HEK293 (cell line): ENCODE measurements at regions not wholly inside any gene's neighbourhood (a gene's known extent, or its start where the extent isn't known, plus 50 kb on each side); places are given as distances from the start of the nearest gene placed in this dataset.

Experiments
- CTCF ChIA-PET: fragments of 350-600 bp; formaldehyde crosslinking; extraction: SDS; loops from one replicate; lab custom pipeline; 2021; ENCODE audit warnings: antibody characterized with exemption; lab: Yijun Ruan, JAX
- POLR2A ChIA-PET: fragments of 300-600 bp; formaldehyde crosslinking; extraction: SDS; loops from one replicate; lab custom pipeline; 2020; ENCODE audit warnings: antibody characterized with exemption, inconsistent platforms; lab: Yijun Ruan, JAX
- H3K27ac ChIP-seq: fragments of 200-500 bp; sonication (Bioruptor generic); 2 replicates; pipeline ENCODE4 v1.5.1; 2014; ENCODE audit warnings: low read depth, low read length, control low read depth, inconsistent platforms; ENCODE audit errors: extremely low read depth
- H3K36me3 ChIP-seq, 2 experiments: fragments of 200-500 bp in 1 of 2; sonication (Bioruptor generic) in 1 of 2; 1 replicate in 1 of 2; 2 replicates in 1 of 2; pipeline ENCODE4 v1.5.1; 2014 to 2017; ENCODE audit warnings: inconsistent platforms in 2 of 2, low read length in 2 of 2; ENCODE audit not compliant: control insufficient read depth in 2 of 2, insufficient read depth in 1 of 2
- H3K4me1 ChIP-seq: fragments of 200-500 bp; sonication (Bioruptor generic); 2 replicates; pipeline ENCODE4 v1.5.1; 2014; ENCODE audit warnings: mild to moderate bottlenecking, low read length, inconsistent platforms; ENCODE audit not compliant: control insufficient read depth, insufficient read depth
- H3K4me3 ChIP-seq: 2 replicates; pipeline ENCODE4 v1.5.1; 2011; ENCODE audit warnings: low read depth, mild to moderate bottlenecking, control low read depth, low read length, moderate library complexity
- H3K9me3 ChIP-seq: fragments of 200-500 bp; sonication (Bioruptor generic); 2 replicates; pipeline ENCODE4 v1.5.1; 2014; ENCODE audit warnings: low read depth, low read length, inconsistent platforms; ENCODE audit not compliant: control insufficient read depth, insufficient read depth
- MZF1 ChIP-seq: fragments of 450-650 bp; formaldehyde crosslinking; IDR thresholded peaks from 2 replicates; pipeline ENCODE4 v1.5.1; 2017; ENCODE audit warnings: missing biosample characterization, missing genetic modification characterization, borderline replicate concordance
- OSR2 ChIP-seq: fragments of 450-650 bp; formaldehyde crosslinking; IDR thresholded peaks from 2 replicates; pipeline ENCODE4 v1.5.1; 2016; ENCODE audit warnings: missing biosample characterization, missing genetic modification characterization
- PATZ1 ChIP-seq: fragments of 450-650 bp; formaldehyde crosslinking; IDR thresholded peaks from 2 replicates; pipeline ENCODE4 v1.5.1; 2016; ENCODE audit warnings: missing biosample characterization, missing genetic modification characterization
- SCRT1 ChIP-seq: fragments of 450-650 bp; formaldehyde crosslinking; IDR thresholded peaks from 2 replicates; pipeline ENCODE4 v1.5.1; 2016; ENCODE audit warnings: missing biosample characterization, missing genetic modification characterization, borderline replicate concordance
- SP2 ChIP-seq: fragments of 450-650 bp; formaldehyde crosslinking; IDR thresholded peaks from 2 replicates; pipeline ENCODE4 v1.5.1; 2016; ENCODE audit warnings: missing biosample characterization, missing genetic modification characterization
- SP3 ChIP-seq: fragments of 450-650 bp; formaldehyde crosslinking; IDR thresholded peaks from 2 replicates; pipeline ENCODE4 v1.5.1; 2016; ENCODE audit warnings: missing biosample characterization, missing genetic modification characterization
- ZNF114 ChIP-seq: fragments of 450-650 bp; formaldehyde crosslinking; IDR thresholded peaks from 2 replicates; pipeline ENCODE4 v1.5.0; 2017; ENCODE audit warnings: missing biosample characterization, missing genetic modification characterization
- ZNF138 ChIP-seq: fragments of 450-650 bp; formaldehyde crosslinking; IDR thresholded peaks from 2 replicates; pipeline ENCODE4 v1.5.1; 2016; ENCODE audit warnings: missing biosample characterization, missing genetic modification characterization, borderline replicate concordance
- ZNF16 ChIP-seq: fragments of 450-650 bp; formaldehyde crosslinking; IDR thresholded peaks from 2 replicates; pipeline ENCODE4 v1.5.1; 2016; ENCODE audit warnings: low read depth, missing biosample characterization, missing genetic modification characterization
- ZNF184 ChIP-seq: fragments of 450-650 bp; IDR thresholded peaks from 2 replicates; pipeline ENCODE4 v1.5.1; 2018; ENCODE audit warnings: missing biosample characterization, mild to moderate bottlenecking, missing genetic modification characterization
- ZNF19 ChIP-seq: fragments of 450-650 bp; formaldehyde crosslinking; IDR thresholded peaks from 2 replicates; pipeline ENCODE4; 2016; ENCODE audit warnings: missing biosample characterization, missing genetic modification characterization, low read depth
- ZNF214 ChIP-seq: fragments of 450-650 bp; formaldehyde crosslinking; IDR thresholded peaks from 2 replicates; pipeline ENCODE4 v1.5.1; 2017; ENCODE audit warnings: missing biosample characterization, mild to moderate bottlenecking, missing genetic modification characterization, borderline replicate concordance
- ZNF23 ChIP-seq: fragments of 450-650 bp; formaldehyde crosslinking; IDR thresholded peaks from 2 replicates; pipeline ENCODE4 v1.5.1; 2016; ENCODE audit warnings: missing biosample characterization, missing genetic modification characterization, borderline replicate concordance
- ZNF239 ChIP-seq: fragments of 450-650 bp; formaldehyde crosslinking; IDR thresholded peaks from 2 replicates; pipeline ENCODE4 v1.5.1; 2016; ENCODE audit warnings: missing biosample characterization, missing genetic modification characterization
- ZNF311 ChIP-seq: fragments of 450-650 bp; formaldehyde crosslinking; IDR thresholded peaks from 2 replicates; pipeline ENCODE4 v1.5.1; 2017; ENCODE audit warnings: missing biosample characterization, missing genetic modification characterization, borderline replicate concordance
- ZNF335 ChIP-seq: fragments of 450-650 bp; formaldehyde crosslinking; conservative IDR thresholded peaks from 2 replicates; pipeline ENCODE4 v1.5.1; 2016; ENCODE audit warnings: missing biosample characterization, missing genetic modification characterization
- ZNF37A ChIP-seq: fragments of 450-650 bp; IDR thresholded peaks from 2 replicates; pipeline ENCODE4 v1.5.1; 2018; ENCODE audit warnings: missing biosample characterization, missing genetic modification characterization
- ZNF423 ChIP-seq: fragments of 450-650 bp; formaldehyde crosslinking; IDR thresholded peaks from 2 replicates; pipeline ENCODE4 v1.5.1; 2016; ENCODE audit warnings: missing biosample characterization, missing genetic modification characterization
- ZNF433 ChIP-seq: fragments of 450-650 bp; formaldehyde crosslinking; IDR thresholded peaks from 2 replicates; pipeline ENCODE4 v1.5.1; 2016; ENCODE audit warnings: missing biosample characterization, missing genetic modification characterization, low read depth
- ZNF48 ChIP-seq: fragments of 450-650 bp; formaldehyde crosslinking; IDR thresholded peaks from 2 replicates; pipeline ENCODE4 v1.5.1; 2016; ENCODE audit warnings: missing biosample characterization, missing genetic modification characterization
- ZNF530 ChIP-seq: fragments of 450-650 bp; formaldehyde crosslinking; IDR thresholded peaks from 2 replicates; pipeline ENCODE4 v1.5.1; 2016; ENCODE audit warnings: low read depth, missing biosample characterization, missing genetic modification characterization
- ZNF544 ChIP-seq: fragments of 450-650 bp; formaldehyde crosslinking; IDR thresholded peaks from 2 replicates; pipeline ENCODE4 v1.5.0; 2017; ENCODE audit warnings: missing biosample characterization, missing genetic modification characterization
- ZNF561 ChIP-seq: fragments of 450-650 bp; IDR thresholded peaks from 2 replicates; pipeline ENCODE4 v1.5.1; 2018; ENCODE audit warnings: missing biosample characterization, missing genetic modification characterization, borderline replicate concordance
- ZNF624 ChIP-seq: fragments of 450-650 bp; formaldehyde crosslinking; IDR thresholded peaks from 2 replicates; pipeline ENCODE4 v1.5.1; 2017; ENCODE audit warnings: missing biosample characterization, missing genetic modification characterization
- ZNF626 ChIP-seq: fragments of 450-650 bp; sonication (Bioruptor Pico); formaldehyde crosslinking; IDR thresholded peaks from 2 replicates; pipeline ENCODE4 v1.5.1; 2018; ENCODE audit warnings: missing biosample characterization, missing genetic modification characterization, inconsistent platforms
- ZNF629 ChIP-seq: fragments of 450-650 bp; formaldehyde crosslinking; IDR thresholded peaks from 2 replicates; pipeline ENCODE4 v1.5.1; 2017; ENCODE audit warnings: missing biosample characterization, missing genetic modification characterization
- ZNF664 ChIP-seq: fragments of 450-650 bp; formaldehyde crosslinking; IDR thresholded peaks from 2 replicates; pipeline ENCODE4 v1.5.1; 2016; ENCODE audit warnings: missing biosample characterization, missing genetic modification characterization
- ZNF701 ChIP-seq: fragments of 450-650 bp; formaldehyde crosslinking; IDR thresholded peaks from 2 replicates; pipeline ENCODE4 v1.5.1; 2016; ENCODE audit warnings: missing biosample characterization, missing genetic modification characterization
- ZNF791 ChIP-seq: fragments of 450-650 bp; formaldehyde crosslinking; IDR thresholded peaks from 2 replicates; pipeline ENCODE4 v1.5.1; 2016; ENCODE audit warnings: missing biosample characterization, missing genetic modification characterization
- TF ChIP-seq, protein P1 (sequence below): fragments of 450-650 bp; formaldehyde crosslinking; IDR thresholded peaks from 2 replicates; pipeline ENCODE4 v1.5.1; 2016; ENCODE audit warnings: missing biosample characterization, missing genetic modification characterization
- TF ChIP-seq, protein P2 (sequence below): fragments of 450-650 bp; formaldehyde crosslinking; IDR thresholded peaks from 2 replicates; pipeline ENCODE4 v1.5.1; 2016; ENCODE audit warnings: missing biosample characterization, missing genetic modification characterization

GRCh38 chr13:52947921-52948373 lies 80.7 kb upstream of the OLFM4 start:
- H3K27ac ChIP-seq: no peak overlapping the region
- H3K4me1 ChIP-seq: no peaks in the 10 kb centered on the region
- POLR2A ChIA-PET: interaction anchor here (0.7 kb wide), 1 partner anchor 50 kb away, joined by 3 read pairs; no protein-coding TSS in a partner anchor
- H3K9me3 ChIP-seq: no peaks in the 10 kb centered on the region
- CTCF ChIA-PET: no interaction called here
- H3K4me3 ChIP-seq: no peak overlapping the region
- TF ChIP-seq SP2 (tag by site-specific recombination): no peak
- no peak for TF ChIP-seq ZNF791 (tag by site-specific recombination)
- TF ChIP-seq ZNF311 (tag by site-specific recombination): no peak
- no peak for TF ChIP-seq ZNF626
- no peak for TF ChIP-seq ZNF114
- TF ChIP-seq SP3: no peak
- no peak for TF ChIP-seq ZNF214 (tag by site-specific recombination)
- TF ChIP-seq, protein P1, sequence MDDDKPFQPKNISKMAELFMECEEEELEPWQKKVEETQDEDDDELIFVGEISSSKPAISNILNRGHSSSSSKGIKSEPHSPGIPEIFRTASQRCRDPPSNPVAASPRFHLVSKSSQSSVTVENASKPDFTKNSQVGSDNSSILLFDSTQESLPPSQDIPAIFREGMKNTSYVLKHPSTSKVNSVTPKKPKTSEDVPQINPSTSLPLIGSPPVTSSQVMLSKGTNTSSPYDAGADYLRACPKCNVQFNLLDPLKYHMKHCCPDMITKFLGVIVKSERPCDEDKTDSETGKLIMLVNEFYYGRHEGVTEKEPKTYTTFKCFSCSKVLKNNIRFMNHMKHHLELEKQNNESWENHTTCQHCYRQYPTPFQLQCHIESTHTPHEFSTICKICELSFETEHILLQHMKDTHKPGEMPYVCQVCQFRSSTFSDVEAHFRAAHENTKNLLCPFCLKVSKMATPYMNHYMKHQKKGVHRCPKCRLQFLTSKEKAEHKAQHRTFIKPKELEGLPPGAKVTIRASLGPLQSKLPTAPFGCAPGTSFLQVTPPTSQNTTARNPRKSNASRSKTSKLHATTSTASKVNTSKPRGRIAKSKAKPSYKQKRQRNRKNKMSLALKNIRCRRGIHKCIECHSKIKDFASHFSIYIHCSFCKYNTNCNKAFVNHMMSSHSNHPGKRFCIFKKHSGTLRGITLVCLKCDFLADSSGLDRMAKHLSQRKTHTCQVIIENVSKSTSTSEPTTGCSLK: no peak
- no peak for TF ChIP-seq ZNF544 (tag by site-specific recombination)
- no peak for TF ChIP-seq ZNF239 (tag by site-specific recombination)
- no peak for TF ChIP-seq ZNF629 (tag by site-specific recombination)
- TF ChIP-seq ZNF664 (tag by site-specific recombination): no peak
- no peaks in the 10 kb centered on the region for H3K36me3 ChIP-seq

- POLR2A ChIA-PET: no interaction called here
- H3K36me3 ChIP-seq: no peaks in the 10 kb centered on the region
- H3K9me3 ChIP-seq: no peaks in the 10 kb centered on the region
- H3K4me3 ChIP-seq: no peak overlapping the region
- TF ChIP-seq ZNF37A (tag by site-specific recombination) (no peak), ZNF23 (tag by site-specific recombination) (no peak), ZNF138 (tag by site-specific recombination) (no peak), ZNF433 (tag by site-specific recombination) (no peak), SCRT1 (tag by site-specific recombination) (no peak), PATZ1 (no peak), ZNF423 (tag by site-specific recombination) (no peak), MZF1 (tag by site-specific recombination) (no peak), ZNF19 (tag by site-specific recombination) (no peak), ZNF16 (tag by site-specific recombination) (no peak), ZNF184 (tag by site-specific recombination) (no peak), ZNF624 (no peak), ZNF48 (tag by site-specific recombination) (no peak), ZNF701 (no peak), OSR2 (no peak), ZNF335 (tag by site-specific recombination) (no peak), ZNF530 (tag by site-specific recombination) (no peak), ZNF561 (tag by site-specific recombination) (no peak)
- TF ChIP-seq, protein P2, sequence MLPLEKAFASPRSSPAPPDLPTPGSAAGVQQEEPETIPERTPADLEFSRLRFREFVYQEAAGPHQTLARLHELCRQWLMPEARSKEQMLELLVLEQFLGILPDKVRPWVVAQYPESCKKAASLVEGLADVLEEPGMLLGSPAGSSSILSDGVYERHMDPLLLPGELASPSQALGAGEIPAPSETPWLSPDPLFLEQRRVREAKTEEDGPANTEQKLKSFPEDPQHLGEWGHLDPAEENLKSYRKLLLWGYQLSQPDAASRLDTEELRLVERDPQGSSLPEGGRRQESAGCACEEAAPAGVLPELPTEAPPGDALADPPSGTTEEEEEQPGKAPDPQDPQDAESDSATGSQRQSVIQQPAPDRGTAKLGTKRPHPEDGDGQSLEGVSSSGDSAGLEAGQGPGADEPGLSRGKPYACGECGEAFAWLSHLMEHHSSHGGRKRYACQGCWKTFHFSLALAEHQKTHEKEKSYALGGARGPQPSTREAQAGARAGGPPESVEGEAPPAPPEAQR (tag by site-specific recombination): no peak
- TF ChIP-seq, all 188 proteins: peak for 0
- Histone ChIP-seq H3K4me1 (no peaks in the 10 kb centered on the region), H3K27ac (no peak overlapping the region)
- CTCF ChIA-PET: interaction anchor here (0.6 kb wide), 1 partner anchor 293 kb away, joined by 3 read pairs; no protein-coding TSS in a partner anchor
Observed at GRCh38 chr13:52945348-52945747, 83.3 kb upstream of the OLFM4 start.
